Natural killer cell (primary cell): ENCODE measurements at regions not wholly inside any gene's neighbourhood (a gene's known extent, or its start where the extent isn't known, plus 50 kb on each side); places are given as distances from the start of the nearest gene placed in this dataset.
"Not testable (repeated sequence)": the region's sequence is repeated elsewhere in the genome, so short reads cannot be mapped to it uniquely, and the experiment has no call there.

Experiments
- ATAC-seq, 3 donors: fragments of 150-1000 bp in 2 of 3; fragments of 200-7000 bp in 1 of 3; cut with Tn5 transposase; 1 replicate in 1 of 3; 2 replicates in 2 of 3; pipeline ENCODE4 v1.10.0; 2021; ENCODE audit warnings: mild to moderate bottlenecking in 2 of 3, moderate library complexity in 2 of 3
- DNase-seq, 2 donors: peaks; one replicate each; pipeline versions ENCODE4 v3.0.0 to v3.0.0-alpha.2; 2013 to 2021; ENCODE audit warnings: mixed read lengths in 1 of 2
- H3K27ac ChIP-seq: one replicate; pipeline ENCODE4 v1.5.1; 2013; ENCODE audit warnings: mild to moderate bottlenecking, low read length
- H3K27me3 ChIP-seq: one replicate; pipeline ENCODE4 v1.6.1; 2013; ENCODE audit warnings: low read length; ENCODE audit not compliant: control insufficient read depth, insufficient read depth
- H3K36me3 ChIP-seq: one replicate; pipeline ENCODE4 v1.6.1; 2013; ENCODE audit warnings: low read length; ENCODE audit not compliant: control insufficient read depth, insufficient read depth
- H3K4me1 ChIP-seq: one replicate; pipeline ENCODE4 v1.6.1; 2013; ENCODE audit warnings: low read length; ENCODE audit not compliant: control insufficient read depth, insufficient read depth
- H3K4me3 ChIP-seq: one replicate; pipeline ENCODE4 v1.5.1; 2013; ENCODE audit warnings: low read length
- H3K9me3 ChIP-seq: one replicate; pipeline ENCODE4 v1.6.1; 2013; ENCODE audit warnings: low read length; ENCODE audit not compliant: control insufficient read depth, insufficient read depth
- H3K27ac Mint-ChIP-seq, 2 donors: one replicate each; pipeline ENCODE4 v1.8.0; 2022; ENCODE audit warnings: mild to moderate bottlenecking in 2 of 2, mixed read lengths in 2 of 2, moderate library complexity in 1 of 2
- H3K27me3 Mint-ChIP-seq, 2 donors: one replicate each; pipeline ENCODE4 v1.8.0; 2022; ENCODE audit warnings: low read depth in 2 of 2, mixed read lengths in 2 of 2
- H3K36me3 Mint-ChIP-seq: one replicate; pipeline ENCODE4 v1.8.0; 2022; ENCODE audit warnings: mixed read lengths
- H3K4me1 Mint-ChIP-seq, 2 donors: one replicate each; pipeline ENCODE4 v1.8.0; 2022; ENCODE audit warnings: mixed read lengths in 2 of 2
- H3K4me3 Mint-ChIP-seq: one replicate; pipeline ENCODE4 v1.8.0; 2022; ENCODE audit warnings: mild to moderate bottlenecking, moderate library complexity, mixed read lengths
- H3K9me3 Mint-ChIP-seq, 2 donors: one replicate each; pipeline ENCODE4 v1.8.0; 2022; ENCODE audit warnings: mixed read lengths in 2 of 2
- WGBS: methylation state at CpG from one replicate; pipeline ENCODE4 v1.1.7; 2013; ENCODE audit warnings: missing lambda C conversion rate; ENCODE audit not compliant: insufficient coverage; 5-methylcytosine and 5-hydroxymethylcytosine counted together
- intact Hi-C: fragments of 100-400 bp; cut with micrococcal nuclease; formaldehyde crosslinking; loops from one replicate; pipeline ENCODE4 v1.14.2; 2022
- TF ChIP-seq, protein P1 (sequence below): fragments of 200-600 bp; IDR thresholded peaks from one replicate; pipeline ENCODE4 v1.8.0; 2022; ENCODE audit warnings: antibody characterized with exemption

GRCh38 chr11:67820081-67820480 is 145.7 kb upstream of the ALDH3B2 start:
- intact Hi-C loops: no loop called here
- no peaks in the 10 kb centered on the region for H3K9me3 ChIP-seq
- 48% methylated on average over 6 of the region's 9 CpGs for WGBS
- no peak overlapping the region for H3K4me3 ChIP-seq
- no peak overlapping the region for H3K4me3 Mint-ChIP-seq
- TF ChIP-seq, protein P1, sequence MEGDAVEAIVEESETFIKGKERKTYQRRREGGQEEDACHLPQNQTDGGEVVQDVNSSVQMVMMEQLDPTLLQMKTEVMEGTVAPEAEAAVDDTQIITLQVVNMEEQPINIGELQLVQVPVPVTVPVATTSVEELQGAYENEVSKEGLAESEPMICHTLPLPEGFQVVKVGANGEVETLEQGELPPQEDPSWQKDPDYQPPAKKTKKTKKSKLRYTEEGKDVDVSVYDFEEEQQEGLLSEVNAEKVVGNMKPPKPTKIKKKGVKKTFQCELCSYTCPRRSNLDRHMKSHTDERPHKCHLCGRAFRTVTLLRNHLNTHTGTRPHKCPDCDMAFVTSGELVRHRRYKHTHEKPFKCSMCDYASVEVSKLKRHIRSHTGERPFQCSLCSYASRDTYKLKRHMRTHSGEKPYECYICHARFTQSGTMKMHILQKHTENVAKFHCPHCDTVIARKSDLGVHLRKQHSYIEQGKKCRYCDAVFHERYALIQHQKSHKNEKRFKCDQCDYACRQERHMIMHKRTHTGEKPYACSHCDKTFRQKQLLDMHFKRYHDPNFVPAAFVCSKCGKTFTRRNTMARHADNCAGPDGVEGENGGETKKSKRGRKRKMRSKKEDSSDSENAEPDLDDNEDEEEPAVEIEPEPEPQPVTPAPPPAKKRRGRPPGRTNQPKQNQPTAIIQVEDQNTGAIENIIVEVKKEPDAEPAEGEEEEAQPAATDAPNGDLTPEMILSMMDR: no peak
- no peaks in the 10 kb centered on the region for H3K4me1 Mint-ChIP-seq
- ATAC-seq: no peak
- H3K27ac Mint-ChIP-seq: no peak overlapping the region
- peaks cover 9 to 13% of the 10 kb centered on the region in 2 donors for H3K27me3 Mint-ChIP-seq
- no peaks in the 10 kb centered on the region for H3K4me1 ChIP-seq
- no peaks in the 10 kb centered on the region for H3K36me3 Mint-ChIP-seq
- no peak overlapping the region for H3K27ac ChIP-seq
- no peaks in the 10 kb centered on the region for H3K27me3 ChIP-seq
- no peaks in the 10 kb centered on the region for H3K36me3 ChIP-seq
- H3K9me3 Mint-ChIP-seq: no peaks in the 10 kb centered on the region
- no peak for DNase-seq

DNA sequence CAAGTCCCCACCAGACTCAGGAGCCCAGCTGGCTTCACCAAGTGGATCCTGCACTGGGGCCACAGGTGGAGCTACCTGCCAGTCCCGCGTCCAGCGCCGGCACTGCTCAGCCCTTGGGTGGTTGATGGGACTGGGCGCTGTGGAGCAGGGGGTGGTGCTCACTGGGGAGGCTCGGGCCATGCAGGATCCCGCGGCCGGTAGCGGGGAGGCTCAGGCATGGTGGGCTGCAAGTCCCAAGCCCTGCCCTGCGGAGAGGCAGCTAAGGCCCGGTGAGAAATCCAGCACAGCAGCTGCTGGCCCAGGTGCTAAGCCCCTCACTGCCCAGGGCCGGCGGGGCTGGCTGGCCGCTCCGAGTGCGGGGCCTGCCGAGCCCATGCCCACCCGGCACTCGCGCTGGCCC is 143.1 kb upstream of the ALDH3B2 start:
- H3K27me3 ChIP-seq, H3K27ac ChIP-seq, H3K36me3 ChIP-seq, H3K4me1 ChIP-seq, H3K36me3 Mint-ChIP-seq, H3K4me3 ChIP-seq, ATAC-seq, DNase-seq, H3K4me3 Mint-ChIP-seq, intact Hi-C loops, H3K9me3 ChIP-seq, H3K9me3 Mint-ChIP-seq, H3K4me1 Mint-ChIP-seq, H3K27me3 Mint-ChIP-seq, H3K27ac Mint-ChIP-seq: not testable (repeated sequence)
- 90% methylated on average over 21 of the region's 21 CpGs for WGBS

DNA sequence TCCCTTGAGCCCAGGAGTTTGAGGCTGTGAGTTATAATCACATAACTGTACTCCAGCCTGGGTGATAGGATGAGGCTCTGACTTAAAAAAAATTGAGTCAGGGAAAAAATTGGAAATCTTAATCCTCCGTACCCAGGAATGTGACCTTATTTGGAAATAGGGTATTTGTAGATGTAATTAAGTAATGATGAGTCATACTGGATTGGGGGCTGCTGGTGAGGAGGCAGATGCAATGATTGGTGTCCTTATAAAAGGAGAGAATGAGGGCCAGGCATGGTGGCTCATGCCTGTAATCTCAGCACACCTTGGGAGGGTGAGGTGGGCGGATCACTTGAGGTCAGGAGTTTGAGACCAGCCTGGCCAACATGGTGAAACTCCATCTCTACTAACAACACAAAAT is 134.9 kb upstream of the ALDH3B2 start:
- H3K36me3 Mint-ChIP-seq, ATAC-seq, H3K27ac ChIP-seq, intact Hi-C loops, H3K9me3 Mint-ChIP-seq, DNase-seq, H3K9me3 ChIP-seq, H3K4me3 ChIP-seq, H3K27ac Mint-ChIP-seq, H3K27me3 ChIP-seq, H3K4me3 Mint-ChIP-seq, H3K36me3 ChIP-seq: not testable (repeated sequence)
- Mint-ChIP-seq H3K4me1 (peaks cover 4 to 14% of the 10 kb centered on the region in 2 donors), H3K27me3 (peaks cover 7 to 19% of the 10 kb centered on the region in 2 donors)
- peaks cover 11% of the 10 kb centered on the region for H3K4me1 ChIP-seq
- WGBS: 90% methylated on average over 2 of the region's 2 CpGs

- DNase-seq, H3K27ac Mint-ChIP-seq, H3K4me3 ChIP-seq, H3K9me3 ChIP-seq, H3K36me3 ChIP-seq, H3K27ac ChIP-seq, intact Hi-C loops, H3K4me3 Mint-ChIP-seq, ATAC-seq, H3K27me3 ChIP-seq, H3K9me3 Mint-ChIP-seq, H3K36me3 Mint-ChIP-seq: not testable (repeated sequence)
- H3K4me1 ChIP-seq: peaks cover 11% of the 10 kb centered on the region
- WGBS: 97% methylated on average over 11 of the region's 14 CpGs
- H3K4me1 Mint-ChIP-seq: peaks cover 6 to 15% of the 10 kb centered on the region in 2 donors
- peaks cover 7 to 19% of the 10 kb centered on the region in 2 donors for H3K27me3 Mint-ChIP-seq
These were observed 133.5 kb upstream of the ALDH3B2 start for GRCh38 chr11:67807896-67808295.

DNA sequence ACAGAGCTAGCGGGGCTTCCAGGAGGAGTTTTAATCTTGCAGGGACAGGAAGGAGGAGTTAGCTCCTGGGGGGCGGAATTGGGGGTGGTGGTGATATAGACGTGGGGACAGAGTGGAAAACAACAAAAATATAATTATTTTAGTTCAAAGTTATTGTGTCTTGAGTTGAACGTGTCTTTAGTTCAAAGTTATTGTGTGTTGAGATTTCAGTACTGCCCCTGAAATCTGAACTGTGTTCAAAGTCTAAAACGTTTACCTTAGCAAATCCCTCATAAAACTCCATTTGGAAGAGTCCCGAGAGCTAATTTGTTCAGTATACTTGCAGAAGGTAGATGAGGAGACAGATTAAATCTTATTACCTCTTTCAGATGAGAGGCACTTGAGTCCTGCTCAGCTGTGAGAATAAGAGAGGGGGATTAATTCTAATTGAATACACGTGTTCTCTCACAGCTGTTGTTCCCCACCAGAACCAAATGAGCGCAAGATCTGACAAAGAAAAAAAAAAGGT is 132.4 kb upstream of the ALDH3B2 start:
- peak overlapping the region; percentile 93 for H3K4me3 Mint-ChIP-seq
- ATAC-seq, intact Hi-C loops, H3K27me3 ChIP-seq, H3K27ac ChIP-seq, H3K9me3 ChIP-seq, H3K36me3 ChIP-seq, H3K9me3 Mint-ChIP-seq, H3K36me3 Mint-ChIP-seq, H3K4me3 ChIP-seq: not testable (repeated sequence)
- DNase-seq: peak in 1 of 2 donors; percentile 14
- peak overlapping the region; percentile 51 to 98 for H3K27ac Mint-ChIP-seq
- H3K27me3 Mint-ChIP-seq: peaks cover 0 to 14% of the 10 kb centered on the region in 2 donors
- H3K4me1 ChIP-seq: peaks cover 11% of the 10 kb centered on the region
- 100% methylated on average over 1 of the region's 8 CpGs for WGBS
- H3K4me1 Mint-ChIP-seq: peaks cover 6 to 15% of the 10 kb centered on the region in 2 donors

- H3K36me3 ChIP-seq, intact Hi-C loops, ATAC-seq: not testable (repeated sequence)
These were observed 131.8 kb upstream of the ALDH3B2 start for GRCh38 chr11:67806183-67806582.

DNA sequence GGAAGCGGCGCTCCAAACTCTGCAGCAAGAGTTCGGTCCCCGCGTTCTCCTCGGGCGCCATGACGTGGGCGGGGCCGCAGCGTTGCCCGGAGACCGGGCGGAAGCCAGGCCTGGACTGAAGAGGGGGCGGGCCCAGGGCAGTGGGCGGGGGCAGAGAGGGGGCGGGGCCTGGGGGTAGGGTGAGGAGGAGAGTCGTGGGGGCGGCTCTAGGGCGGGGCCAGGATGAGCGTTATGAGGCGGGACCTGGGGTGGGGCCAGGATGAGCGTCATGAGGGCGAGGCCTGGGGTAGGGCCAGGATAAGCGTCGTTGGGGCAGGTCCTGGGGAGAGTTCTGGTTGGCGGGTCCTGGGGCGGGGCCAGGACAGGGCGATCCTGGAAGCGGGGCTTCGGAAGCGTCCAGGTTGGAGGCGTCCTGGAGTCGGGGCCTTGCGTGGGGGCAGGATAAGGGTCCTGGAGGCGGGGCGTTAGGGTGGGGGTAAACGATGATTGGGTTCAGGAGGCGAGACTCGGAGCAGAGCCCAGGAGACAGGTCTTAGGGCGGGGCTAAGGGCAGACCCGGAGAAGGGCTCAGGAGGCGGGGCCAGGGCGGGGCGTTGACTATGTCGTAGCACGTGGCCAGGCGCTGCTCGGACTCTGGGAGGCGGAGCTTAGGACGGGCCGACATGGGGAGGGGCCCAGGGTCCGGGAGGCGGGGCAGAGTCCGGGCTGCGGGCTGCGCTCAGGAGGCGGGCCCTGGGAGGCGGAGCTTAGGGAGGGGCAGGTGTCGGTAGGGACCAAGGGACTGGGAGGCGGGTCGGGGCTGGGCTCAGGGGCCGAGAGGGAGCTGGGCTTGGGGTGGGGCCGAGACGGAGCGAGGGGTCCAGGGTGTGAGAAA is 131.1 kb upstream of the ALDH3B2 start:
- Histone ChIP-seq H3K4me1 (peaks cover 11% of the 10 kb centered on the region), H3K4me3 (peak overlapping the region; percentile 74), H3K27ac (peak overlapping the region; percentile 94)
- H3K9me3 Mint-ChIP-seq, H3K27me3 ChIP-seq, intact Hi-C loops, H3K36me3 ChIP-seq, H3K36me3 Mint-ChIP-seq, H3K27me3 Mint-ChIP-seq, H3K9me3 ChIP-seq: not testable (repeated sequence)
- Mint-ChIP-seq H3K27ac (peak overlapping the region; percentile 91 to 98), H3K4me1 (peaks cover 6 to 15% of the 10 kb centered on the region in 2 donors), H3K4me3 (peak overlapping the region; percentile 93)
- under 1% methylated on average over 65 of the region's 66 CpGs for WGBS
- DNase-seq (peak; percentile 95 to 98), ATAC-seq (peak; percentile 96 to 100 (median 98))

More at GRCh38 chr11:67806183-67806582, 131.8 kb upstream of the ALDH3B2 start:
- H3K9me3 Mint-ChIP-seq, H3K27me3 Mint-ChIP-seq, H3K27me3 ChIP-seq, H3K9me3 ChIP-seq, H3K36me3 Mint-ChIP-seq, DNase-seq: not testable (repeated sequence)
- H3K27ac Mint-ChIP-seq: peak overlapping the region in 1 of 2 donors; percentile 98
- H3K27ac ChIP-seq: peak overlapping the region; percentile 94
- H3K4me3 Mint-ChIP-seq: peak overlapping the region; percentile 93
- H3K4me1 ChIP-seq: peaks cover 11% of the 10 kb centered on the region
- under 1% methylated on average over 25 of the region's 26 CpGs for WGBS
- peak overlapping the region; percentile 74 for H3K4me3 ChIP-seq
- H3K4me1 Mint-ChIP-seq: peaks cover 6 to 15% of the 10 kb centered on the region in 2 donors
